Endothelial cell of umbilical vein (primary cell): ENCODE measurements at regions not wholly inside any gene's neighbourhood (a gene's known extent, or its start where the extent isn't known, plus 50 kb on each side); places are given as distances from the start of the nearest gene placed in this dataset.

Source experiments
- EZH2 ChIP-seq: IDR thresholded peaks from 2 replicates; pipeline ENCODE4 v1.6.1; 2012; ENCODE audit warnings: borderline replicate concordance, low read depth, mild to moderate bottlenecking, moderate library complexity, low read length, inconsistent platforms; ENCODE audit not compliant: severe bottlenecking
- GATA2 ChIP-seq: IDR thresholded peaks from 2 replicates; pipeline ENCODE4 v1.7.0; 2011; ENCODE audit warnings: low read depth, mild to moderate bottlenecking, moderate library complexity, mixed read lengths, low read length; ENCODE audit not compliant: insufficient read length, insufficient read depth
- MYC ChIP-seq: IDR thresholded peaks from one replicate; pipeline ENCODE4 v1.6.1; 2011; ENCODE audit warnings: mild to moderate bottlenecking, low read depth, low read length
- POLR2A ChIP-seq: IDR thresholded peaks from 2 replicates; pipeline ENCODE4 v1.6.1; 2012; ENCODE audit warnings: low read depth, mild to moderate bottlenecking, control low read depth, low read length
- POLR2AphosphoS5 ChIP-seq: IDR thresholded peaks from 2 replicates; pipeline ENCODE4 v1.6.1; 2012; ENCODE audit warnings: low read depth, mild to moderate bottlenecking, control low read depth, low read length, moderate library complexity; ENCODE audit not compliant: insufficient read depth
- TF ChIP-seq, protein P1 (sequence below), 2 donors: IDR thresholded peaks; 1 replicate in 1 of 2; 2 replicates in 1 of 2; pipeline ENCODE4 v1.5.1; 2011; ENCODE audit warnings: low read length in 2 of 2, mild to moderate bottlenecking in 2 of 2, moderate library complexity in 2 of 2, control low read depth in 1 of 2, inconsistent platforms in 1 of 2, low read depth in 1 of 2; ENCODE audit not compliant: insufficient read depth in 1 of 2; ENCODE audit errors: extremely low read depth in 1 of 2
- TF ChIP-seq, protein P2 (sequence below): IDR thresholded peaks from 2 replicates; pipeline ENCODE4 v1.6.1; 2011; ENCODE audit not compliant: insufficient read depth, insufficient read length

DNA sequence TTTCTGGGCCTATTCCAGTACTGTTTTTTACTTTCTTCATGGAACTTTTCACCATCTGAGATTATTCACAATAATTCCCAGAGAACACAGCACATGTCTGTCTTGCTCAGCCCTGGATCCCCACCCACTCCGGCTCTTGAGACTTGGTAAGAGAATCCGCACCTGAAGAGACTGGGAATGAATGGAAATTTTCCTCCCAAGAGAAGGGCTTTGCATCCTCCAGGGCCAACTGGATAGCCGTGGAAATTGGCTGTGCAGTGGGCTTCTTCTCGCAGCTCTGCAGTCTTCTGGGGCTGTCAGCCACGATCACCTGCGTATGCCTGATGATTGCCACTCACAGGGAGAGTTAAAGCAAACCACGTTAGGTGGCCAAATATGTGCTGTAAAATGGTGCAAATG, 159.1 kb downstream of the THBS2 start:
- no peak for TF ChIP-seq POLR2A
- TF ChIP-seq GATA2 = no peak
- TF ChIP-seq, protein P1, sequence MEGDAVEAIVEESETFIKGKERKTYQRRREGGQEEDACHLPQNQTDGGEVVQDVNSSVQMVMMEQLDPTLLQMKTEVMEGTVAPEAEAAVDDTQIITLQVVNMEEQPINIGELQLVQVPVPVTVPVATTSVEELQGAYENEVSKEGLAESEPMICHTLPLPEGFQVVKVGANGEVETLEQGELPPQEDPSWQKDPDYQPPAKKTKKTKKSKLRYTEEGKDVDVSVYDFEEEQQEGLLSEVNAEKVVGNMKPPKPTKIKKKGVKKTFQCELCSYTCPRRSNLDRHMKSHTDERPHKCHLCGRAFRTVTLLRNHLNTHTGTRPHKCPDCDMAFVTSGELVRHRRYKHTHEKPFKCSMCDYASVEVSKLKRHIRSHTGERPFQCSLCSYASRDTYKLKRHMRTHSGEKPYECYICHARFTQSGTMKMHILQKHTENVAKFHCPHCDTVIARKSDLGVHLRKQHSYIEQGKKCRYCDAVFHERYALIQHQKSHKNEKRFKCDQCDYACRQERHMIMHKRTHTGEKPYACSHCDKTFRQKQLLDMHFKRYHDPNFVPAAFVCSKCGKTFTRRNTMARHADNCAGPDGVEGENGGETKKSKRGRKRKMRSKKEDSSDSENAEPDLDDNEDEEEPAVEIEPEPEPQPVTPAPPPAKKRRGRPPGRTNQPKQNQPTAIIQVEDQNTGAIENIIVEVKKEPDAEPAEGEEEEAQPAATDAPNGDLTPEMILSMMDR (IDR thresholded peaks at IDR 0.05; ENCODE audit: extremely low read depth in 1 of 2, insufficient read depth in 1 of 2, low read depth in 1 of 2, low read length in 2 of 2) = no peak
- TF ChIP-seq, protein P2, sequence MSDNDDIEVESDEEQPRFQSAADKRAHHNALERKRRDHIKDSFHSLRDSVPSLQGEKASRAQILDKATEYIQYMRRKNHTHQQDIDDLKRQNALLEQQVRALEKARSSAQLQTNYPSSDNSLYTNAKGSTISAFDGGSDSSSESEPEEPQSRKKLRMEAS = no peak
- TF ChIP-seq EZH2 = no peak
- TF ChIP-seq POLR2AphosphoS5 = no peak
- TF ChIP-seq MYC = no peak
